WTC11 (cell line): ENCODE measurements at regions not wholly inside any gene's neighbourhood (a gene's known extent, or its start where the extent isn't known, plus 50 kb on each side); places are given as distances from the start of the nearest gene placed in this dataset.

Experiments
- ATAC-seq: fragments of 200-7000 bp; cut with Tn5 transposase; 2 replicates; pipeline ENCODE4 v1.10.0; 2021; ENCODE audit warnings: mild to moderate bottlenecking, moderate library complexity
- CTCF ChIA-PET: fragments of 300-600 bp; sonication (Branson Sonifier 250); formaldehyde crosslinking; loops from one replicate; lab custom pipeline; 2021; ENCODE audit warnings: antibody characterized with exemption; lab: Charles Lee
- POLR2A ChIA-PET: fragments of 350-600 bp; sonication (Branson Sonifier 250); formaldehyde crosslinking; loops from one replicate; lab custom pipeline; 2021; ENCODE audit warnings: antibody characterized with exemption; lab: Charles Lee
- DNase-seq: peaks from one replicate; pipeline ENCODE4 v3.0.0; 2021; ENCODE audit warnings: low spot score
- H3K27ac Mint-ChIP-seq: 2 replicates; pipeline ENCODE4 v1.8.0; 2021; ENCODE audit warnings: mixed read lengths
- H3K27me3 Mint-ChIP-seq: 2 replicates; pipeline ENCODE4 v1.8.0; 2021; ENCODE audit warnings: low read depth, mild to moderate bottlenecking, moderate library complexity, mixed read lengths
- H3K36me3 Mint-ChIP-seq: 2 replicates; pipeline ENCODE4 v1.8.0; 2021; ENCODE audit warnings: mixed read lengths
- H3K4me1 Mint-ChIP-seq: 2 replicates; pipeline ENCODE4 v1.8.0; 2022; ENCODE audit warnings: mixed read lengths
- H3K4me3 Mint-ChIP-seq: 2 replicates; pipeline ENCODE4 v1.8.0; 2021; ENCODE audit warnings: mild to moderate bottlenecking, moderate library complexity, mixed read lengths
- H3K9me3 Mint-ChIP-seq: 2 replicates; pipeline ENCODE4 v1.8.0; 2021; ENCODE audit warnings: mixed read lengths
- EMX1 ChIP-seq: fragments of 250-450 bp; sonication (Bioruptor Pico); IDR thresholded peaks from 2 replicates; pipeline ENCODE4 v1.8.0; 2021; ENCODE audit warnings: mild to moderate bottlenecking
- ESRRA ChIP-seq: sonication (generic); formaldehyde crosslinking; IDR thresholded peaks from 2 replicates; pipeline ENCODE4 v1.8.1; 2022; ENCODE audit warnings: mild to moderate bottlenecking, missing genetic modification reagents, borderline replicate concordance
- GABPB1 ChIP-seq: sonication (generic); formaldehyde crosslinking; IDR thresholded peaks from 2 replicates; pipeline ENCODE4 v1.8.1; 2023; ENCODE audit warnings: mild to moderate bottlenecking, missing genetic modification reagents
- GRHL2 ChIP-seq: fragments of 250-450 bp; sonication (Bioruptor Pico); IDR thresholded peaks from 2 replicates; pipeline ENCODE4 v1.8.0; 2022; ENCODE audit warnings: mild to moderate bottlenecking, moderate library complexity; ENCODE audit not compliant: insufficient replicate concordance, severe bottlenecking
- SP1 ChIP-seq: sonication (generic); formaldehyde crosslinking; conservative IDR thresholded peaks from 2 replicates; pipeline ENCODE4 v1.8.1; 2022; ENCODE audit warnings: missing genetic modification reagents
- TEAD1 ChIP-seq: sonication (generic); formaldehyde crosslinking; IDR thresholded peaks from 2 replicates; pipeline ENCODE4 v1.8.0; 2022; ENCODE audit warnings: mild to moderate bottlenecking, missing genetic modification reagents
- TEAD4 ChIP-seq: sonication (generic); formaldehyde crosslinking; IDR thresholded peaks from 2 replicates; pipeline ENCODE4 v1.8.0; 2022; ENCODE audit warnings: mild to moderate bottlenecking, missing genetic modification reagents
- ZNF138 ChIP-seq: sonication (generic); formaldehyde crosslinking; conservative IDR thresholded peaks from 2 replicates; pipeline ENCODE4 v1.8.1; 2022; ENCODE audit warnings: mild to moderate bottlenecking, moderate library complexity, missing genetic modification reagents
- ZNF416 ChIP-seq: fragments of 250-450 bp; sonication (Bioruptor Pico); IDR thresholded peaks from 2 replicates; pipeline ENCODE4 v1.9.0; 2021; ENCODE audit warnings: mild to moderate bottlenecking, inconsistent platforms
- TF ChIP-seq, protein P1 (sequence below): sonication (generic); formaldehyde crosslinking; IDR thresholded peaks from 2 replicates; pipeline ENCODE4 v1.8.0; 2022; ENCODE audit warnings: mild to moderate bottlenecking, missing genetic modification reagents
- TF ChIP-seq, protein P2 (sequence below): sonication (generic); formaldehyde crosslinking; IDR thresholded peaks from 2 replicates; pipeline ENCODE4 v1.8.0; 2023; ENCODE audit warnings: mild to moderate bottlenecking, missing genetic modification reagents
- TF ChIP-seq, protein P3 (sequence below): fragments of 250-450 bp; sonication (Bioruptor Pico); IDR thresholded peaks from 2 replicates; pipeline ENCODE4 v1.9.0; 2021; ENCODE audit warnings: mild to moderate bottlenecking

DNA sequence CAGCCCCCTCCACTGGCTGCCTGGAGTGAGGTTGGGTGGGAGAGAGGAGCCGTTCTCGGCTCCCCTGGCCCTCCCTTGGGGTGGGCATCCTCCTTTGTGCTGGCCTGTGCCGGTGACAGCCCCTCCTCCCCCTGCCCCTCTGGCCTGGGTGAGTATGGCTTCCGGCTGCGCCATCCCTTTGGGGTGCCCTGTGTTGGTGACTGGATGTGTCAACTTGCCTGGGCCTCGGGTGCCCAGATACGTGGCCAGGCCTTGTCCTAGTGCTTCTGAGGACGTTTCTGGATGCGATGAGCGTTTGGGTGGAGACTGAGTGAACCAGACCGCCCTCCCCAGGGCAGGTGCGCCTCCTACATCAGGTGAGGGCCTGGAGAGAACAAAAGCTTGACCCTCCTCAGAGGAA lies 59.7 kb downstream of the PLXNA1 start:
- peak overlapping the region; percentile 94; the same call in 1 of the 2 replicates for H3K27ac Mint-ChIP-seq
- TF ChIP-seq GABPB1 (CRISPR knock-in tag) = no peak
- peak; percentile 97 for TF ChIP-seq ZNF416 (CRISPR knock-in tag)
- TF ChIP-seq, protein P1, sequence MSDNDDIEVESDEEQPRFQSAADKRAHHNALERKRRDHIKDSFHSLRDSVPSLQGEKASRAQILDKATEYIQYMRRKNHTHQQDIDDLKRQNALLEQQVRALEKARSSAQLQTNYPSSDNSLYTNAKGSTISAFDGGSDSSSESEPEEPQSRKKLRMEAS (CRISPR knock-in tag) = no peak
- TF ChIP-seq EMX1 (CRISPR knock-in tag) = no peak
- TF ChIP-seq, all 79 proteins: peak for 1
- DNase-seq (no peak), ATAC-seq (peak; percentile 10)
- H3K4me3 Mint-ChIP-seq = no peak overlapping the region
- CTCF ChIA-PET = interaction anchor here (0.8 to 1.5 kb wide), 4 partner anchors 58 to 533 kb away, joined by 3 to 4 read pairs (median 4); no protein-coding TSS in a partner anchor
- POLR2A ChIA-PET = no interaction called here
- no peaks in the 10 kb centered on the region for H3K27me3 Mint-ChIP-seq
- H3K36me3 Mint-ChIP-seq = no peaks in the 10 kb centered on the region; the same call in 1 of the 2 replicates
- H3K4me1 Mint-ChIP-seq = peaks cover 28% of the 10 kb centered on the region
- H3K9me3 Mint-ChIP-seq = peaks cover 6% of the 10 kb centered on the region; the same call in 1 of the 2 replicates

DNA sequence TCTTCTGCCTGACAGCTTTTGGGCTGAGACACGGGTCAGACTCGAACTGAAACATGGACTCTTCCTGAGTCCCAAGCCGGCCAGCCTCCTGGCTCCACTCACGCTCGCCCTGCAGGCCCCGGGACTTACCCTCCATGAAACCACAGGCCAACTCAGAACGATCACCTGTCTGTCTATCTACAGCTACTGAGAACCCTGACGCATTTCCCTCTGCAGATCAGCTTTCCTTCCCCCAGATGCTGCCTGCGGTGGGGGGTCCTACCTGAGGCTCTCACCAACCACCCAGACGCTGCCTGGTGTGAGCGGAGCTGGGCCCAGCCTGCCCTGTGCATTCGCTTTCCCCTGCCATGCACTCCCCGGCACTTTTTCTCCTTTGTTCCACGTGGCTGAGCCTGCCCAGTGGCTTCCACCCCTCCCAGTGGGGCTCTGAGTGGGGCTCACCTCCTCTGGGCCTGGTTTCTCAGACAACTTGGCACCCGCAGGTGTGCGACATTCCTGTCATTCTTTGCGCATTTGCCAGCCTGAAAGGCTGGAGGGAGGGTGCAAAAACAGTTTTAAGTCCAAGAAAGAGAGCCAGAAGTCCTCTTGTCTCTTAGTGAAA lies 60.2 kb downstream of the PLXNA1 start:
- H3K36me3 Mint-ChIP-seq = peaks cover 2% of the 10 kb centered on the region
- ChIA-PET CTCF (interaction anchor here (0.8 to 1.5 kb wide), 4 partner anchors 58 to 532 kb away, joined by 3 to 4 read pairs (median 4); no protein-coding TSS in a partner anchor), POLR2A (no interaction called here)
- H3K4me3 Mint-ChIP-seq = no peak overlapping the region
- ATAC-seq = peak; percentile 62
- no peaks in the 10 kb centered on the region for H3K27me3 Mint-ChIP-seq
- TF ChIP-seq, protein P2, sequence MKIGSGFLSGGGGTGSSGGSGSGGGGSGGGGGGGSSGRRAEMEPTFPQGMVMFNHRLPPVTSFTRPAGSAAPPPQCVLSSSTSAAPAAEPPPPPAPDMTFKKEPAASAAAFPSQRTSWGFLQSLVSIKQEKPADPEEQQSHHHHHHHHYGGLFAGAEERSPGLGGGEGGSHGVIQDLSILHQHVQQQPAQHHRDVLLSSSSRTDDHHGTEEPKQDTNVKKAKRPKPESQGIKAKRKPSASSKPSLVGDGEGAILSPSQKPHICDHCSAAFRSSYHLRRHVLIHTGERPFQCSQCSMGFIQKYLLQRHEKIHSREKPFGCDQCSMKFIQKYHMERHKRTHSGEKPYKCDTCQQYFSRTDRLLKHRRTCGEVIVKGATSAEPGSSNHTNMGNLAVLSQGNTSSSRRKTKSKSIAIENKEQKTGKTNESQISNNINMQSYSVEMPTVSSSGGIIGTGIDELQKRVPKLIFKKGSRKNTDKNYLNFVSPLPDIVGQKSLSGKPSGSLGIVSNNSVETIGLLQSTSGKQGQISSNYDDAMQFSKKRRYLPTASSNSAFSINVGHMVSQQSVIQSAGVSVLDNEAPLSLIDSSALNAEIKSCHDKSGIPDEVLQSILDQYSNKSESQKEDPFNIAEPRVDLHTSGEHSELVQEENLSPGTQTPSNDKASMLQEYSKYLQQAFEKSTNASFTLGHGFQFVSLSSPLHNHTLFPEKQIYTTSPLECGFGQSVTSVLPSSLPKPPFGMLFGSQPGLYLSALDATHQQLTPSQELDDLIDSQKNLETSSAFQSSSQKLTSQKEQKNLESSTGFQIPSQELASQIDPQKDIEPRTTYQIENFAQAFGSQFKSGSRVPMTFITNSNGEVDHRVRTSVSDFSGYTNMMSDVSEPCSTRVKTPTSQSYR (CRISPR knock-in tag) = 0 out of 2 replicates have a peak, but pooled peaks have one; percentile 31
- TF ChIP-seq ESRRA (no peak), TEAD4 (CRISPR knock-in tag) (peak; percentile 58; the same call in 1 of the 2 replicates), TEAD1 (CRISPR knock-in tag) (peak; percentile 85; the same call in 1 of the 2 replicates)
- TF ChIP-seq, protein P3, sequence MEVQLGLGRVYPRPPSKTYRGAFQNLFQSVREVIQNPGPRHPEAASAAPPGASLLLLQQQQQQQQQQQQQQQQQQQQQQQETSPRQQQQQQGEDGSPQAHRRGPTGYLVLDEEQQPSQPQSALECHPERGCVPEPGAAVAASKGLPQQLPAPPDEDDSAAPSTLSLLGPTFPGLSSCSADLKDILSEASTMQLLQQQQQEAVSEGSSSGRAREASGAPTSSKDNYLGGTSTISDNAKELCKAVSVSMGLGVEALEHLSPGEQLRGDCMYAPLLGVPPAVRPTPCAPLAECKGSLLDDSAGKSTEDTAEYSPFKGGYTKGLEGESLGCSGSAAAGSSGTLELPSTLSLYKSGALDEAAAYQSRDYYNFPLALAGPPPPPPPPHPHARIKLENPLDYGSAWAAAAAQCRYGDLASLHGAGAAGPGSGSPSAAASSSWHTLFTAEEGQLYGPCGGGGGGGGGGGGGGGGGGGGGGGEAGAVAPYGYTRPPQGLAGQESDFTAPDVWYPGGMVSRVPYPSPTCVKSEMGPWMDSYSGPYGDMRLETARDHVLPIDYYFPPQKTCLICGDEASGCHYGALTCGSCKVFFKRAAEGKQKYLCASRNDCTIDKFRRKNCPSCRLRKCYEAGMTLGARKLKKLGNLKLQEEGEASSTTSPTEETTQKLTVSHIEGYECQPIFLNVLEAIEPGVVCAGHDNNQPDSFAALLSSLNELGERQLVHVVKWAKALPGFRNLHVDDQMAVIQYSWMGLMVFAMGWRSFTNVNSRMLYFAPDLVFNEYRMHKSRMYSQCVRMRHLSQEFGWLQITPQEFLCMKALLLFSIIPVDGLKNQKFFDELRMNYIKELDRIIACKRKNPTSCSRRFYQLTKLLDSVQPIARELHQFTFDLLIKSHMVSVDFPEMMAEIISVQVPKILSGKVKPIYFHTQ = no peak
- peak; percentile 57 for DNase-seq
- peaks cover 11% of the 10 kb centered on the region for H3K9me3 Mint-ChIP-seq
- H3K4me1 Mint-ChIP-seq = peaks cover 28% of the 10 kb centered on the region
- peak overlapping the region; percentile 94 for H3K27ac Mint-ChIP-seq

DNA sequence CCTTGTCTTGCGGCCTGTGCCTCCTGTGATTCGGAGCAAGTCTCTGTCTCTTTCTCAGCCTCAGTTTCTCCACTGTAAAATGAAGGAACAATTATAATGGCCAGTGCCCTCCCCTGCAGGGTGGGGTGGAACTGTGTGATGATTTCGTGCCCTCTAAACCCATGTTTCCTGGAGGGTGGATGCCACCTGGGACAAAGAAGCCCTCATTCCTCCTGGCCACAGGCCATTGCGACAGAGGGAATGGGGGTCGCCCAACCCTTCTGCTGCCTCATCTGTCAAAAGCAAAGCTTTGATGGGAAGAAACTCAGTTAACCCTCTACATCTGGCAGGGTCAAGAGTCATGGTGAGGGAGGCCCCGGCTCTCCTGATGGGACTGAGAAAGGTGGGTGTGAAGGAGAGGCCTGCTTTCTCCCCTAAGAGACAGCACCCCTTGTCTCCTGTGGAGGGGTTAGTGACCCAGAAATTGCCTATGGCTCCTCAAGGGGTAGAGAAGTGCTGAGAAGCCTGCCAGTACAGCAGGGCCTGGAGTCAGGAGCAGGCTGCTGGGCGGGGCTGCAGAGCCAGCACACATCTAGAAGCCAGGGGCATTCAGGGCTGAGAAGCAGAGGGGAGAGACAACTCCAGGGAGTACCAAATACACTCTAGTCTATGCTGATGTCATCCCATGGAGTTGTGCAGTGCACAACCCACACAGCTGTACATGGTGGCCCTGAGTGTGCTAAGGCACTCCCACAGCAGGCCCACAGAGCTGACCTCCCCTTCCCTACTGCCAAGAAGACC lies 61.0 kb downstream of the PLXNA1 start:
- no peak for TF ChIP-seq SP1
- TF ChIP-seq ZNF138 (CRISPR knock-in tag) = no peak
- no peak for TF ChIP-seq GRHL2 (CRISPR knock-in tag)
- TF ChIP-seq, all 79 proteins: peak for 0
- no peak for ATAC-seq
- peaks cover 6% of the 10 kb centered on the region for H3K36me3 Mint-ChIP-seq

More for the DNA sequence above, 61.0 kb downstream of the PLXNA1 start:
- ChIA-PET CTCF (interaction anchor here (0.6 to 0.7 kb wide), 2 partner anchors 412 to 1416 kb away, joined by 3 read pairs; no protein-coding TSS in a partner anchor), POLR2A (no interaction called here)
- Mint-ChIP-seq H3K27me3 (no peaks in the 10 kb centered on the region), H3K27ac (peak overlapping the region; percentile 42; the same call in 1 of the 2 replicates), H3K4me1 (peaks cover 28% of the 10 kb centered on the region), H3K4me3 (no peak overlapping the region; the same call in 1 of the 2 replicates), H3K9me3 (peaks cover 19% of the 10 kb centered on the region)
- DNase-seq = no peak
